CD8-positive, alpha-beta memory T cell (primary cell): ENCODE measurements at regions not wholly inside any gene's neighbourhood (a gene's known extent, or its start where the extent isn't known, plus 50 kb on each side); places are given as distances from the start of the nearest gene placed in this dataset.

Source experiments
- CTCF ChIA-PET: fragments of 350-600 bp; sonication (Branson Sonifier 250); formaldehyde crosslinking; loops from one replicate; lab custom pipeline; 2021; ENCODE audit warnings: antibody characterized with exemption; lab: Charles Lee
- POLR2A ChIA-PET: fragments of 350-600 bp; sonication (Branson Sonifier 250); formaldehyde crosslinking; loops from one replicate; lab custom pipeline; 2021; ENCODE audit warnings: antibody characterized with exemption; lab: Charles Lee
- DNase-seq, 5 donors: peaks; one replicate each; pipeline versions ENCODE4 v3.0.0 to v3.0.0-alpha.2; 2020 to 2022; ENCODE audit warnings: mixed read lengths in 1 of 5
- H3K27ac ChIP-seq: one replicate; pipeline ENCODE4 v1.7.0; 2013; ENCODE audit warnings: low read depth, mild to moderate bottlenecking, low read length, moderate library complexity
- H3K27me3 ChIP-seq: 2 replicates; pipeline ENCODE4 v1.7.0; 2013; ENCODE audit warnings: low read length, mild to moderate bottlenecking; ENCODE audit not compliant: insufficient read depth, poor library complexity, severe bottlenecking
- H3K36me3 ChIP-seq: 2 replicates; pipeline ENCODE4 v1.7.0; 2013; ENCODE audit warnings: mild to moderate bottlenecking, low read length, moderate library complexity; ENCODE audit not compliant: insufficient read depth
- H3K4me1 ChIP-seq: 2 replicates; pipeline ENCODE4 v1.7.0; 2013; ENCODE audit warnings: mild to moderate bottlenecking, low read length, moderate library complexity; ENCODE audit not compliant: insufficient read depth
- H3K4me3 ChIP-seq: 2 replicates; pipeline ENCODE4 v1.7.0; 2013; ENCODE audit warnings: mild to moderate bottlenecking, low read length
- H3K9me3 ChIP-seq: 2 replicates; pipeline ENCODE4 v1.7.0; 2013; ENCODE audit warnings: mild to moderate bottlenecking, low read length
- H3K27ac Mint-ChIP-seq, 8 donors: one replicate each; pipeline ENCODE4 v1.8.0; 2020 to 2021; ENCODE audit warnings: mixed read lengths in 8 of 8, mild to moderate bottlenecking in 6 of 8, inconsistent platforms in 3 of 8, moderate library complexity in 3 of 8
- H3K27me3 Mint-ChIP-seq, 2 donors: one replicate each; pipeline ENCODE4 v1.8.0; 2020 to 2021; ENCODE audit warnings: mixed read lengths in 2 of 2, mild to moderate bottlenecking in 1 of 2, moderate library complexity in 1 of 2
- H3K36me3 Mint-ChIP-seq, 3 donors: one replicate each; pipeline ENCODE4 v1.8.0; 2020 to 2021; ENCODE audit warnings: mixed read lengths in 3 of 3, inconsistent platforms in 1 of 3, mild to moderate bottlenecking in 1 of 3
- H3K4me1 Mint-ChIP-seq, 3 donors: one replicate each; pipeline ENCODE4 v1.8.0; 2020 to 2021; ENCODE audit warnings: mixed read lengths in 3 of 3, inconsistent platforms in 1 of 3, mild to moderate bottlenecking in 1 of 3
- H3K4me3 Mint-ChIP-seq, 7 donors: one replicate each; pipeline ENCODE4 v1.8.0; 2020 to 2021; ENCODE audit warnings: mixed read lengths in 7 of 7, mild to moderate bottlenecking in 6 of 7, moderate library complexity in 4 of 7, inconsistent platforms in 2 of 7
- H3K9me3 Mint-ChIP-seq, 5 donors: one replicate each; pipeline ENCODE4 v1.8.0; 2020 to 2022; ENCODE audit warnings: mixed read lengths in 5 of 5, mild to moderate bottlenecking in 3 of 5, moderate library complexity in 2 of 5, inconsistent platforms in 1 of 5

DNA sequence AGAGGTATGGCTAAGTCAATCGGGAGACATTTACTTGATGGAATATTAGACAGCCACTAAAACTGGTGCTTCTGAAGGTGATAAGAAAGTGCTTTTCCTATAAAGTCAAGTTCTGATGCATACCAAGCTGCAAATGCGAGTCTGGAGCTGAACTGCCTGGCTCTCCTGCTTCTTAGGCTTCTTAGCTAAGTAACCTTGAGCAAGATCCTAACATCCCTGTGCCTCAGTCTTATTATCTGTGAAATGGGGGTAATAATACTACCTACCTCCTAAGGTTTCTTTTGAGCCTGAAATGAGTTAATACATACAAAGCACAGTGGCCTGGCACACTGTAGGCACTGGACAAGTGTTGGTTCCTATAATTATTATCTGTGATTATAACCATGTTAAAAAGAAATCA is 64.5 kb downstream of the ZIC5 start:
- H3K27ac Mint-ChIP-seq = no peak overlapping the region

GRCh38 chr13:99905814-99906213 is 65.8 kb downstream of the ZIC5 start:
- CTCF ChIA-PET = interaction anchor here (0.7 to 1.5 kb wide), 2 partner anchors 237 to 249 kb away, joined by 3 to 4 read pairs; no protein-coding TSS in a partner anchor
- peaks cover 0 to 6% (median 1%) of the 10 kb centered on the region in 3 donors for H3K4me1 Mint-ChIP-seq
- H3K4me3 Mint-ChIP-seq = no peak overlapping the region
- peaks cover 0 to 14% (median 1%) of the 10 kb centered on the region in 3 donors for H3K36me3 Mint-ChIP-seq
- H3K27ac Mint-ChIP-seq = peak overlapping the region in 1 of 8 donors; percentile 70
- H3K36me3 ChIP-seq = no peaks in the 10 kb centered on the region
- H3K27me3 Mint-ChIP-seq = peaks cover 19 to 53% of the 10 kb centered on the region in 2 donors
- no peak overlapping the region for H3K27ac ChIP-seq
- no peak overlapping the region for H3K4me3 ChIP-seq
- POLR2A ChIA-PET = interaction anchor here (0.7 kb wide), 1 partner anchor 183 kb away, joined by 4 read pairs; the partner anchor contains the start of gene PCCA
- no peaks in the 10 kb centered on the region for H3K9me3 Mint-ChIP-seq
- H3K4me1 ChIP-seq = no peaks in the 10 kb centered on the region
- peaks cover 4% of the 10 kb centered on the region for H3K27me3 ChIP-seq
- no peaks in the 10 kb centered on the region for H3K9me3 ChIP-seq
- DNase-seq = no peak

More for the DNA sequence above, 64.5 kb downstream of the ZIC5 start:
- no peak for DNase-seq
- Histone ChIP-seq H3K4me1 (peaks cover 9% of the 10 kb centered on the region), H3K27ac (no peak overlapping the region), H3K36me3 (no peaks in the 10 kb centered on the region), H3K9me3 (no peaks in the 10 kb centered on the region), H3K27me3 (peaks cover 4% of the 10 kb centered on the region), H3K4me3 (no peak overlapping the region)
- CTCF ChIA-PET = interaction anchor here (1.8 kb wide), 1 partner anchor 9 kb away, joined by 7 read pairs; no protein-coding TSS in a partner anchor
- Mint-ChIP-seq H3K4me3 (no peak overlapping the region), H3K27me3 (peaks cover 19 to 53% of the 10 kb centered on the region in 2 donors), H3K9me3 (no peaks in the 10 kb centered on the region), H3K4me1 (peaks cover 5 to 17% (median 13%) of the 10 kb centered on the region in 3 donors), H3K36me3 (peaks cover 0 to 21% (median 0%) of the 10 kb centered on the region in 3 donors)
- POLR2A ChIA-PET = no interaction called here

DNA sequence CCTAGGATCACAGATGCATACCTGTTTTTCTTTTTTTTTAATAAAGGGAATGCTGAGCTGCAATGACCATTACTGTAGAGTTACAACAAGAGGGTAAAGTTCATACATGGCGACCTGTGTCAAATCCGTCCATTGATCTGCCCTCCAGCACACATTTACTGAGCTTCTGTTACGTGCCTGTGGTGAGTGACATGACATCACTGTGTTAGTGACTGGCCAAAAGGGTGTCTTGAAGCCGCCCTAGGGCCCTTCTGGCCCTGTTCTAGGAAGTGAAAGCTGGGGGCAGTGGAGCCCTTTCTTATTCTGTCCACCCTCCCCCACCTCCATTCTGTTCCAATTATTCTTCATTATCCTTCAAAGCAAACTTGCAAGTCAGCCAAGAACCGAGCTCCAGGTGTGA is 66.3 kb downstream of the ZIC5 start:
- POLR2A ChIA-PET = interaction anchor here (0.7 kb wide), 1 partner anchor 184 kb away, joined by 4 read pairs; the partner anchor contains the start of gene PCCA
- H3K36me3 Mint-ChIP-seq = peaks cover 0 to 17% (median 3%) of the 10 kb centered on the region in 3 donors

DNA sequence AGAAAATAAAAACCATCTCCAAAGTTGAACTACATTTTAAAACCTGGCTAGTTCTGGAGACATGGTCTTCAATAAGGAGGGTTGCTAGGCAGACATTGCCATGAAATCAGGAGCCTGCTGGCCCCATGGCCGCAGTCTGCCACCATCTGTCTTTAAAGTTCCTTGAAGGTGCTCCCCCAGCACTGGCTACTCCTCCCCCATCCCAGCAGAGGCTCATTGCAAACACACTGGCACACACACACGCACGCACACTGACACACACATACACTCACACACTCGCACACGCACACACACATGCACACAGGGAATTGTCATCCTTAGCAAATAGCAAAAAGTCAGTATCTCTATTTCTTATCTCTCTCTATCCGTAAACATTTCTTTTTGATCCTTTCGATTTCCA is 68.4 kb downstream of the ZIC5 start:
- Histone ChIP-seq H3K9me3 (no peaks in the 10 kb centered on the region), H3K4me3 (no peak overlapping the region), H3K36me3 (no peaks in the 10 kb centered on the region), H3K27ac (no peak overlapping the region), H3K4me1 (no peaks in the 10 kb centered on the region), H3K27me3 (peaks cover 4% of the 10 kb centered on the region)
- H3K27ac Mint-ChIP-seq = no peak overlapping the region
- DNase-seq = no peak
- no peaks in the 10 kb centered on the region for H3K9me3 Mint-ChIP-seq
- H3K36me3 Mint-ChIP-seq = peaks cover 0 to 19% (median 3%) of the 10 kb centered on the region in 3 donors
- CTCF ChIA-PET = no interaction called here
- POLR2A ChIA-PET = no interaction called here
- peaks cover 32 to 69% of the 10 kb centered on the region in 2 donors for H3K27me3 Mint-ChIP-seq
- H3K4me1 Mint-ChIP-seq = peaks cover 3 to 6% (median 5%) of the 10 kb centered on the region in 3 donors
- no peak overlapping the region for H3K4me3 Mint-ChIP-seq

More for the DNA sequence above, 66.3 kb downstream of the ZIC5 start:
- H3K9me3 Mint-ChIP-seq = no peaks in the 10 kb centered on the region
- H3K4me3 Mint-ChIP-seq = no peak overlapping the region
- no peak for DNase-seq
- Histone ChIP-seq H3K9me3 (no peaks in the 10 kb centered on the region), H3K4me3 (no peak overlapping the region), H3K27me3 (peaks cover 4% of the 10 kb centered on the region), H3K36me3 (no peaks in the 10 kb centered on the region), H3K4me1 (no peaks in the 10 kb centered on the region), H3K27ac (no peak overlapping the region)
- CTCF ChIA-PET = interaction anchor here (0.7 to 1.5 kb wide), 3 partner anchors 10 to 249 kb away, joined by 3 to 7 read pairs (median 4); no protein-coding TSS in a partner anchor
- H3K4me1 Mint-ChIP-seq = peaks cover 3 to 7% (median 5%) of the 10 kb centered on the region in 3 donors
- peaks cover 23 to 58% of the 10 kb centered on the region in 2 donors for H3K27me3 Mint-ChIP-seq
- H3K27ac Mint-ChIP-seq = no peak overlapping the region

DNA sequence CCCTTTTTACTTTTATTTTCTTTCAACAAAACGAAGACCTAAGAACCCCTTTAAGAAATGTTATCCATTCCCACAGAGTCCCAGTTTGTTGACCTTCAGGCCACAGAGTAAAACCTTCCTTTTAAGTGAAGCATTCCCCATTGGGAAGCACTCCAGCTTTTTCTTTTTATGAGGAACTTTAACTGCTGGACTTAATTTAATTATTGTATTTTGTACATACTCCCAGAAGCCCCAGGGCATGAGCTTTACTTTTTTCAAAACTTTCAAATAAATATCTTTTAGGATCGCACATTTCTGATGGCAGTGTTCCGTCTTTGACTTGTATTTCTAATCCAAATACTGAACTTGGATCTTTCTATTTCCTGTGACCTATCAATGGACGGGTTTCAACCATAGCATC is 68.9 kb downstream of the ZIC5 start:
- CTCF ChIA-PET = no interaction called here
- H3K4me3 Mint-ChIP-seq = no peak overlapping the region

GRCh38 chr13:99900960-99901359 is 70.6 kb downstream of the ZIC5 start:
- H3K9me3 ChIP-seq = no peaks in the 10 kb centered on the region
- POLR2A ChIA-PET = no interaction called here
- Mint-ChIP-seq H3K9me3 (no peaks in the 10 kb centered on the region), H3K36me3 (peaks cover 0 to 13% (median 3%) of the 10 kb centered on the region in 3 donors), H3K4me3 (peak overlapping the region in 1 of 7 donors; percentile 13), H3K4me1 (peaks cover 3 to 11% (median 6%) of the 10 kb centered on the region in 3 donors), H3K27me3 (peaks cover 41 to 76% of the 10 kb centered on the region in 2 donors), H3K27ac (no peak overlapping the region)
- peaks cover 15% of the 10 kb centered on the region for H3K27me3 ChIP-seq
- no peaks in the 10 kb centered on the region for H3K4me1 ChIP-seq
- no peak overlapping the region for H3K27ac ChIP-seq
- CTCF ChIA-PET = interaction anchor here (0.7 to 2.8 kb wide), 7 partner anchors 10 to 614 kb away, joined by 3 to 9 read pairs (median 4); no protein-coding TSS in a partner anchor
- H3K36me3 ChIP-seq = no peaks in the 10 kb centered on the region
- no peak overlapping the region for H3K4me3 ChIP-seq
- DNase-seq = no peak

More for the DNA sequence above, 68.9 kb downstream of the ZIC5 start:
- peaks cover 35 to 72% of the 10 kb centered on the region in 2 donors for H3K27me3 Mint-ChIP-seq
- peaks cover 0 to 19% (median 3%) of the 10 kb centered on the region in 3 donors for H3K36me3 Mint-ChIP-seq
- Histone ChIP-seq H3K4me3 (no peak overlapping the region), H3K4me1 (no peaks in the 10 kb centered on the region), H3K9me3 (no peaks in the 10 kb centered on the region), H3K27ac (no peak overlapping the region), H3K27me3 (no peaks in the 10 kb centered on the region), H3K36me3 (no peaks in the 10 kb centered on the region)
- no peak overlapping the region for H3K27ac Mint-ChIP-seq
- peaks cover 3 to 6% (median 5%) of the 10 kb centered on the region in 3 donors for H3K4me1 Mint-ChIP-seq
- POLR2A ChIA-PET = no interaction called here
- H3K9me3 Mint-ChIP-seq = no peaks in the 10 kb centered on the region
- no peak for DNase-seq

GRCh38 chr13:99898421-99898820 is 73.1 kb downstream of the ZIC5 start:
- Mint-ChIP-seq H3K4me1 (peaks cover 13 to 29% (median 21%) of the 10 kb centered on the region in 3 donors), H3K27ac (no peak overlapping the region), H3K27me3 (peaks cover 48 to 75% of the 10 kb centered on the region in 2 donors), H3K4me3 (peak overlapping the region in 1 of 7 donors; percentile 67), H3K9me3 (no peaks in the 10 kb centered on the region), H3K36me3 (peaks cover 0 to 4% (median 3%) of the 10 kb centered on the region in 3 donors)
- no peak for DNase-seq
- H3K4me1 ChIP-seq = peaks cover 7% of the 10 kb centered on the region
- no peak overlapping the region for H3K4me3 ChIP-seq
- POLR2A ChIA-PET = no interaction called here
- CTCF ChIA-PET = interaction anchor here (0.6 to 2.8 kb wide), 7 partner anchors 18 to 617 kb away, joined by 3 to 9 read pairs (median 3); no protein-coding TSS in a partner anchor
- H3K9me3 ChIP-seq = no peaks in the 10 kb centered on the region
- no peak overlapping the region for H3K27ac ChIP-seq
- peaks cover 26% of the 10 kb centered on the region for H3K27me3 ChIP-seq
- no peaks in the 10 kb centered on the region for H3K36me3 ChIP-seq

DNA sequence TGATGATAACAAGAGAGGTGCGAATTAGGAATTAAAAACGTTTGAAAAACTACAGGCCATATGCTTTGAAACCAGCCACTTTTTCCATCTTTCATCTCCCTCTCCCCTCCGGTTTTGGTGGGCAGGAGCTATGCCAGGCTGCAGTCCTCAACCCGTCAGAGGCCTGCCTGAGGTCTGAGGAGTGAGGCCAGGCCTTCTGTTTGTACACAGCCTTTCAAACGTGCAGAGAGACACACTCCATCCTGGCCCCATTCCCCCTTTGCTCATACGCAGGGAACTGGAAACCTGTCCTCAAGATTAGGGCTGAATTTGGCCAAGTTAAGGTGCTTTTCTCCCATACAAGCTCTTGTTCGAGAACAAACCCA is 74.5 kb downstream of the ZIC5 start:
- POLR2A ChIA-PET = no interaction called here
- H3K4me3 Mint-ChIP-seq = peak overlapping the region; percentile 46 to 77 (median 63)

More for the DNA sequence above, 74.5 kb downstream of the ZIC5 start:
- Mint-ChIP-seq H3K4me1 (peaks cover 13 to 34% (median 25%) of the 10 kb centered on the region in 3 donors), H3K36me3 (peaks cover 0 to 4% (median 3%) of the 10 kb centered on the region in 3 donors), H3K27me3 (peaks cover 41 to 64% of the 10 kb centered on the region in 2 donors), H3K27ac (no peak overlapping the region), H3K9me3 (no peaks in the 10 kb centered on the region)
- Histone ChIP-seq H3K9me3 (no peaks in the 10 kb centered on the region), H3K27me3 (peaks cover 26% of the 10 kb centered on the region), H3K4me3 (no peak overlapping the region), H3K27ac (no peak overlapping the region), H3K36me3 (no peaks in the 10 kb centered on the region), H3K4me1 (peaks cover 7% of the 10 kb centered on the region)
- CTCF ChIA-PET = no interaction called here
- DNase-seq = no peak
